ENCODE measurements at regions not wholly inside any gene's neighbourhood (a gene's known extent, or its start where the extent isn't known, plus 50 kb on each side); places are given as distances from the start of the nearest gene placed in this dataset.

GRCh38 chr3:22933051-22933840, 269.9 kb upstream of the UBE2E2 start:
- BruUV-seq (replicated peaks) = no TSS peak
- TF ChIP-seq EZH2 (IDR thresholded peaks at IDR 0.05; ENCODE audit: borderline replicate concordance, low read depth, low read length, poor library complexity, severe bottlenecking) (no peak), CTCF (conservative IDR thresholded peaks at IDR 0.05; ENCODE audit: low read depth, low read length) (no peak)
- ChIA-PET CTCF (no interaction called here), POLR2A (ENCODE audit: low non-redundant PET) (no interaction called here)
- no peak for DNase-seq (ENCODE audit: low spot score)
- Histone ChIP-seq H3K4me1 (ENCODE audit: insufficient read depth, low read length, poor library complexity, severe bottlenecking) (no peaks in the 10 kb centered on the region), H3K27me3 (replicated peaks; ENCODE audit: insufficient read depth, low read depth, low read length, poor library complexity) (no peaks in the 10 kb centered on the region), H3K27ac (ENCODE audit: low read depth, low read length, poor library complexity, severe bottlenecking) (no peak overlapping the region), H3K4me3 (ENCODE audit: low read depth, low read length, poor library complexity, severe bottlenecking) (no peak overlapping the region), H3K9me3 (ENCODE audit: low read depth, low read length, poor library complexity, severe bottlenecking) (no peaks in the 10 kb centered on the region), H3K36me3 (ENCODE audit: insufficient read depth, low read length, poor library complexity, severe bottlenecking) (no peaks in the 10 kb centered on the region)
- intact Hi-C loops (cut with micrococcal nuclease; ENCODE audit: unreplicated experiment) = no loop called here

GRCh38 chr3:22933841-22934116, 269.3 kb upstream of the UBE2E2 start:
- ChIA-PET POLR2A (ENCODE audit: low non-redundant PET) (no interaction called here), CTCF (no interaction called here)
- Histone ChIP-seq H3K27me3 (replicated peaks; ENCODE audit: insufficient read depth, low read depth, low read length, poor library complexity) (no peaks in the 10 kb centered on the region), H3K27ac (ENCODE audit: low read depth, low read length, poor library complexity, severe bottlenecking) (no peak overlapping the region), H3K4me1 (ENCODE audit: insufficient read depth, low read length, poor library complexity, severe bottlenecking) (no peaks in the 10 kb centered on the region), H3K4me3 (ENCODE audit: low read depth, low read length, poor library complexity, severe bottlenecking) (no peak overlapping the region), H3K36me3 (ENCODE audit: insufficient read depth, low read length, poor library complexity, severe bottlenecking) (no peaks in the 10 kb centered on the region), H3K9me3 (ENCODE audit: low read depth, low read length, poor library complexity, severe bottlenecking) (no peaks in the 10 kb centered on the region)
- no TSS peak for BruUV-seq (replicated peaks)
- no peak for DNase-seq (ENCODE audit: low spot score)
- TF ChIP-seq CTCF (conservative IDR thresholded peaks at IDR 0.05; ENCODE audit: low read depth, low read length) (no peak), EZH2 (IDR thresholded peaks at IDR 0.05; ENCODE audit: borderline replicate concordance, low read depth, low read length, poor library complexity, severe bottlenecking) (no peak)
- intact Hi-C loops (cut with micrococcal nuclease; ENCODE audit: unreplicated experiment) = no loop called here

GRCh38 chr3:22935040-22935439, 268.1 kb upstream of the UBE2E2 start:
- Histone ChIP-seq H3K27ac (ENCODE audit: low read depth, low read length, poor library complexity, severe bottlenecking) (no peak overlapping the region), H3K27me3 (replicated peaks; ENCODE audit: insufficient read depth, low read depth, low read length, poor library complexity) (no peaks in the 10 kb centered on the region), H3K4me3 (ENCODE audit: low read depth, low read length, poor library complexity, severe bottlenecking) (no peak overlapping the region), H3K9me3 (ENCODE audit: low read depth, low read length, poor library complexity, severe bottlenecking) (no peaks in the 10 kb centered on the region), H3K4me1 (ENCODE audit: insufficient read depth, low read length, poor library complexity, severe bottlenecking) (no peaks in the 10 kb centered on the region), H3K36me3 (ENCODE audit: insufficient read depth, low read length, poor library complexity, severe bottlenecking) (no peaks in the 10 kb centered on the region)
- no peak for TF ChIP-seq EZH2 (IDR thresholded peaks at IDR 0.05; ENCODE audit: borderline replicate concordance, low read depth, low read length, poor library complexity, severe bottlenecking)
- TF ChIP-seq CTCF (conservative IDR thresholded peaks at IDR 0.05; ENCODE audit: low read depth, low read length) = no peak
- CTCF ChIA-PET = no interaction called here
- no TSS peak for BruUV-seq (replicated peaks)
- POLR2A ChIA-PET (ENCODE audit: low non-redundant PET) = no interaction called here
- intact Hi-C loops (cut with micrococcal nuclease; ENCODE audit: unreplicated experiment) = no loop called here
- DNase-seq (ENCODE audit: low spot score) = no peak
